ENCODE measurements at regions not wholly inside any gene's neighbourhood (a gene's known extent, or its start where the extent isn't known, plus 50 kb on each side); places are given as distances from the start of the nearest gene placed in this dataset.

DNA sequence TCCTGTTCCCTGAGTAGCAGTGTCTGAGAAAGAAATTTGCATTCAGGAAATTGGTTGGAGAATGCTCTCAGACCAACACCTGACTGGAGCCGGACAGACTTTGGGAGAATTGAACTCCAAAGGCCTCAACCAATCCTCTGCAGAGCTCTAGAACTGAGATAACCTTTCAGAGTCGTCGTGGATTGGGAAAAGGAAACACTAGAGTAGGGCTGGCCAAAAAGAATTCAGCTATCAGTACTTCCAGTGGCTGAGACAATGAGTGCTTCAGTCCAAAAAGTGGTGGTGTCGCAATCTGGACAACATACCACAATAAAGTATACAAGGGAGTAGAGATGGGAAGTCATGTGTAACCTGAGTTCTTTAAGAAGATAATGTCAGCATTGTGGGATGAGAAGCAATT, 377.1 kb downstream of the SLC16A7 start:
- no peak for TF ChIP-seq CTCF (conservative IDR thresholded peaks at IDR 0.05; ENCODE audit: low read depth, low read length)
- no peak overlapping the region for H3K4me3 ChIP-seq (ENCODE audit: low read depth, low read length)
- DNase-seq (ENCODE audit: low read depth) = no peak

GRCh38 chr12:59973515-59973914, 377.7 kb downstream of the SLC16A7 start:
- no peak for DNase-seq (ENCODE audit: low read depth)
- no peak overlapping the region for H3K4me3 ChIP-seq (ENCODE audit: low read depth, low read length)
- no peak for TF ChIP-seq CTCF (conservative IDR thresholded peaks at IDR 0.05; ENCODE audit: low read depth, low read length)

GRCh38 chr12:59977779-59978178, 381.9 kb downstream of the SLC16A7 start:
- no peak for DNase-seq (ENCODE audit: low read depth)
- no peak overlapping the region for H3K4me3 ChIP-seq (ENCODE audit: low read depth, low read length)
- TF ChIP-seq CTCF (conservative IDR thresholded peaks at IDR 0.05; ENCODE audit: low read depth, low read length) = no peak

DNA sequence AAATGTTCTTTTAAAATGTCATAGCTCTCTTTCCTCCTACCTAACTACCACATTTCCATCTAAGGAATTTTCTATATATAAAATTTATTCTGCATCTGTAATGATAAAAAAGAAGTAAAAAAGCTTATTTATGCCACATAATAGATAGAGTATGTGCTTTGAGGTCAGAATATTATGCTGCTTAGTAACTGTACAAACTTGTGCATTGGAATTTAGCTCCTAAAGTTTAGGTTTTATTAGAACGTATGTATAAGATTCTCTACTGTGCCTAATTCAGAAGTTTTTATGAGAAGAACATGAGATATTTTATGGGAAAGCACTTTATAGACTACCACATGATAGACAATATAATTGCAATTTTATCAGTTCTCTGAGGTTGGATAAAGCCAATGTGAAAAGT, 384.6 kb downstream of the SLC16A7 start:
- TF ChIP-seq CTCF (conservative IDR thresholded peaks at IDR 0.05; ENCODE audit: low read depth, low read length) = no peak
- DNase-seq (ENCODE audit: low read depth) = no peak
- H3K4me3 ChIP-seq (ENCODE audit: low read depth, low read length) = no peak overlapping the region

GRCh38 chr12:59999291-59999690, 403.5 kb downstream of the SLC16A7 start:
- no peak for TF ChIP-seq CTCF (conservative IDR thresholded peaks at IDR 0.05; ENCODE audit: low read depth, low read length)
- H3K4me3 ChIP-seq (ENCODE audit: low read depth, low read length) = no peak overlapping the region
- no peak for DNase-seq (ENCODE audit: low read depth)

GRCh38 chr12:60010486-60010885, 414.7 kb downstream of the SLC16A7 start:
- H3K4me3 ChIP-seq (ENCODE audit: low read depth, low read length) = no peak overlapping the region
- no peak for DNase-seq (ENCODE audit: low read depth)
- TF ChIP-seq CTCF (conservative IDR thresholded peaks at IDR 0.05; ENCODE audit: low read depth, low read length) = no peak

DNA sequence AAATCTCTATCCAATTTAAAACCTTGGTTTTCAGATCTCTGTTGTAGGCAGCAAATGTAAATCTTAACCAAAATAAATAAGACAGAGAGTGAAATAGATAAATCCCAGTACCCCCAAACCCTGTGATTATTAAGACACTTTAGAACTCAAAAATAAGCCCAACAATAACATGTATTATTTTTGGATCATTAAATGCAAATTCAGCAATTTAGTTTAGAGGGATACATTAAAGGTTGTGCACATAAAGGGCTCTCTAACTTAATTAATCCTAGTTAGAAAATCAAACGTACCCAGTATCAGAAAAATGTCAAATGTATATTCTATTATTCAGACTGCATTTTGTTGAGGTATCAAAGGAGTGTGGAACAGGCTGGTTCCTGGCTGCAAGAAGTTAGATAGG, 416.8 kb downstream of the SLC16A7 start:
- no peak overlapping the region for H3K4me3 ChIP-seq (ENCODE audit: low read depth, low read length)
- no peak for DNase-seq (ENCODE audit: low read depth)
- TF ChIP-seq CTCF (conservative IDR thresholded peaks at IDR 0.05; ENCODE audit: low read depth, low read length) = no peak

Measured in epithelial cell of proximal tubule (primary cell).